CD4-positive, alpha-beta T cell treated with Interleukin-6 for 4 hours (primary cell): ENCODE measurements at regions not wholly inside any gene's neighbourhood (a gene's known extent, or its start where the extent isn't known, plus 50 kb on each side); places are given as distances from the start of the nearest gene placed in this dataset.
A peak's percentile ranks its signal among the peaks of the same experiment; 100 is the strongest.
"Not testable (repeated sequence)": the region's sequence is repeated elsewhere in the genome, so short reads cannot be mapped to it uniquely, and the experiment has no call there.

Experiments used
- DNase-seq: peaks from one replicate; pipeline ENCODE4 v3.0.0-alpha.2; 2020; ENCODE audit warnings: mixed read lengths

DNA sequence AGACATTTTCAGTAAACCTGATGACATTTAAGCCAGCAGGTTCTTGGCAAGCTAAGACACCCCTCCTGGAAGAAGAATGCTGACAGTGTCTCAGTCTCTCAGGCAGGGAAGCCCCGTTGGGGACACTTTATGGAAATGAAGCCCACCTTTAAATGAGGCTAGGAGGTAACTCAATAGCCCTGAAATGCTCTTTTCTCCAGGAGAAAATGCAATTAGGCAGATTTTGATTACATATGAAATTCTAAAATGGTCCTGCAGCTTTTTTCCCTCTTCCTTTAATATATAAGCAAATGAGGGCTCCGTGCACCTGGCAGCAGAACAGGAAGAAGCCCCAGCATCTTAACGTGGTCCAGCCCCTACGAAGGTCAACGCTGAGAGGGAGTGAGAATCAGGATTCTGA lies 65.8 kb upstream of the CHST15 start:
- DNase-seq = no peak

DNA sequence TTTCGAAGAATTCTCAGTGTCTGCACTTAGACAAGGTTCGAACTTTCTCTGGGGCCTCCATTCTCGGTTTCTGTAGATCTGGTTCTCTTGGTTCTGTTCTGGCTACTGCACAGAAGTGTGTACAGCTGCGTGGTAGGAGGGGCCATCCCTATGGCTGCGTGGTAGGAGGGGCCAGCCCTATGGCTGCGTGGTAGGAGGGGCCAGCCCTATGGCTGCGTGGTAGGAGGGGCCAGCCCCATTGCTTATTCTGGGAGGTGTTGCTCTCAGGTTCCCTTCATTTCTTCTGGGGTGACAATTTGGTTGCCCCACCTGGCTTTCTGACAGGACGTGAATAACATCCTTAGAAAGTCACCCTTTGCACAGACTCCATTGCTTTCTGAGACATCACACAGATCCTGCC lies 65.2 kb upstream of the CHST15 start:
- DNase-seq = no peak

DNA sequence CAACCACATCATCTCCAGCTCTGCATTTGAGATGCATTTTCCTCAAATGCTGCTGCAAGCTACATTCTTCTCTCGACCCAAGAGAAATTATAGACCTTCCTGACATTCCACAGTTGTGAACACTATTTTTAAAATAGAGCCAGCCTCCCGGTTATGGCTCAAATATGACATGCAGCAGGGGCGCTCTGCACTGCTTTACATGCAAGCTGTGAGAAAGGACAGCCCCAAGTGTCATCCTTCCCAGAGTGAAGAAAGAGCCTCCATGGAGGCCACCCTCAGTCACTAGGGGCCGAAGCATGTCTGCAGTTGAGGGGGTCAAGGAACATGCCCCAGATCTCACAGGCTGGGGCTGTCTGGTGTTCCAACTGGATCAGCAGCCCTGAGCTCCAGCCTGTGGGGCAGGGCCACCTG lies 63.9 kb upstream of the CHST15 start:
- no peak for DNase-seq

DNA sequence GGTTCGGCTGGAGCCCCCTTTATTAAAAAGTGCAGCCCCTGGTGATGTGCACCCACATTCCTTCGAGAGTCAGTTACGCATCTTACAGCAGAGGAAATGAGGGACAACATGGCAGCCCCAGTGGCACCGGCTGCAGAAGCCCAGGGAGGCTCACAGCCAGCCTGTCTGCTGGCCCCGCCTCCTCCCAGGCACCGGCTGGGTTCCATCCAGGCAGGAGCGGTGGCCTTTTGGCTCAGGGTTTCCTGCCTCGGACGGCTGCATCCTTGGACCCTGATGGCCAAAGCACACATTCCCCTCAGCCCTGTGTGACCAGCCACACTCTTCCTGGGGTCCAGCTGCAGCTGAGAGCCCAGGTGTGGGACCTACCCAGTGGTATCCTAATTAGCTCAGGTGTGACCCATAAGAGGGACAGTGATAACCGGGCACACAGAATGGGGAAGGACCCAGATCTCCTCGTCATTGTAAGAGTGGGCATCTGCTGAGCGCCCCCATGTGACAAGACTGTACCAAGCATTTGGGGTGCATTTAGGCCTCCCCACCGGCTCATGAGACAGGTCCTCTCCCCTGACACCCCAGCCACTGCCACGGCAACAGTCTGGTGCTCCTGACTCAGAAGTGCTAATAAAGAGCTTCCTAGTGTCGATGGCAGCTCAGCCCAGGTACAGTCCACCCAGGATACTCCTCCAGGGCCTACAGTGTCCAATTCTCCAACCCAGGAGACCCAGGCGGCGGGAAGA lies 63.3 kb upstream of the CHST15 start:
- DNase-seq = peak; percentile 11

DNA sequence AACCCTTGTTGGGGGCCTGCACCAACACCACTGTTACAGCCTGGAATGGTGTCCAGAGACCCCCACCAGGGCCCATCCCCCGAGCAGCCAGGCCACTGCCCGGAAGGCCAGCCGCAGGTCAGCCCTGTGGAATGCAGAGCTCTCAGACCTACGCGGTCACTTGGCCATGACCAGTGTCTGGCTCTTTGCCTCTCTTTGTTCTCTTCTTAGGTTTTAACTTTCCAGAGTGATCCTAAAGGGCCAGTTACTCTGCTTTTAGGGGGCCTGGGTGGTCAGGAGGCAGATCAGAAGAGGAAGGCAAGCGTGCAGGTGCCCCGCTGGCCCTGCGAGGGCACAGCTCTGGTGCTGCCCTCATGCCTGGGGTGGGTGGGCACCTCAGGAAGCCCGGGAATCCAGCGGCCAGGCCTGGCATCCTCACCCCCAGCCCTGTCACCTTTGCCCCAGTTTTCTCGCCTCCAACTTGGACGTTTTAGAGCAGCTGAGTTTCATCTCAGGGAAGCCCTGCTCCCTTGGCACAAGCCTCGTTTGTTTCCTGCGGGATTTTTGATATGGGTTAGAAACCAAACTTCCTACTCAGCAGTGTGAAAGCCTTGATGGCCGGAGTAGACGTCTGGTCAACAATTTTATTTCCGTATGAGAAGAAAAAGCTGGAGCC lies 62.5 kb upstream of the CHST15 start:
- DNase-seq = no peak

DNA sequence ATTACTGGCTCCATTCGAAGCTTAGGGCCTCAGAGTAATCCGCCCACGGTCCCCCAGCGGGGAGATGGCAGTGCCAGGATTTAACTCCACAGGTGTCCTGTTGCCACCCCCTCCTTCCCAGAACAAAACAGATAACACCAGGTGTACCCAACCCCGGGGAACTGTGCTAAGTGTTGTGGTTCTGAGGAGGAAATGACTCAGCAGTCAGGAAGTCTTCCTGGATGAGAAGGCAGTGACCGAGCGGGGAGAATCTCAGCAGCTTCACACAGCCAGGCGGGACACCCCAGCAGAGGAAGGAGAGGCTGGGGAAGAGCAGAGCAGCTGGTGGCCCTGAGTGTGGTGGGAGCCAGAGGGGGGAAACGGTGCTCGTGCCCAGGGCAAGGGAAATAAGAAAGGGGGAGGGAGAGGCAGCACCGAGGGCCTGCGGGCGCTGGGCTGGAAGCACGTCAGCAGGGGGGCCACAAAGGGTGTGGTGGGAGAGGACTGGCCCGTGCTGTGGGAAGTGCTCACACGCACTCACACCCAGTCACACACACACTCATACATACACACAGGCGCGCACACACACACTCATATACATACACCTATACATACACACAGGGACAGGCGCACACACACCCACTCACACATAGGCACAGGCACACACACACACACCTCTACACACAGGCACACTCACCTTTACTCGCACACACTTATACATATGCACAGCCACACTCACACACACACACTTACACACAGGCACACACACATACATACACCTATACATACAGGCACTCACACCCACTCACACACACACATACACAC lies 59.8 kb upstream of the CHST15 start:
- peak; percentile 73 for DNase-seq

DNA sequence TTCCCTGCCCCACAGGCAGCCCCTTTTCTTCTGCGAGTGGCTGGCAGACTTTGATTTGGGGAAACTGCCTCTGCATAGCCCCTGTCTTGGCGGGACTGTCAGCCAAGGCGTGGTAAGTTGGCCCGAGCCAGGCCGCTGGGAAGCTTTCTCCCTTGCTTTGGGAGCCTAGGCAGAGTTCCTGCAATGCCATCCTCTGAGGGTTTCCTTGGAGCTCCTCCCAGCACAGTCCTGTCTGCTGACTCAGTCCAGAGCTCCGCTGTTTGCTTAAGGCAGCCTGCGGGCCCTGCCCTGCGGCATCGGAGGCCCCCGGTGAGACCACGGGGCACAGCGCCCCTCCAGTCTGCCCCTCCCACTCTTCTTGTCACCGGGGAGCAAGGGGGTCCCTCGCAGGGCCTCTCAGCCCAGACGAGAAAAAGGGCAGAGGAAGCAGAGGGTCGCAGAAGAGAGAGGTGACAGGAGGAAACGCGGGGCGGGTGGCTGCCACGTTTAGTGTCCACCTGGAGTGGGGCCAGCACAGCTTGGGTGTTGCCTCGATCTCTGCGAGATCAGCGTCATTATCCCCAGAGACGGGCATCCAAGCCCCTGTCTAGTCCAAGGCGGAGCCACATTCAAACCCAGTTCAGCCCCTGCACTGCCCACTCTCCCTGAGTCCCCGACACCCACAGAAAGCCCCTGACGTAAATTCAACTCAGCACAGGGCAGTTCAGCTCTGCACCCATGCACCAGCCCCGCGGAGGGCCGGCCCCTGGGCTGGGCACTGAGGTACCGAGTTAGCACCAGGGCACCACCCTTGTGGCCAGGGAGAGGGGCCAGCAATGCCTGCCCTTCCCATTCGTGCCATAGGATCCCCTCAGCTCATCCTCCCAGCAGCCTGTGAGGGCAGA lies 59.0 kb upstream of the CHST15 start:
- no peak for DNase-seq

DNA sequence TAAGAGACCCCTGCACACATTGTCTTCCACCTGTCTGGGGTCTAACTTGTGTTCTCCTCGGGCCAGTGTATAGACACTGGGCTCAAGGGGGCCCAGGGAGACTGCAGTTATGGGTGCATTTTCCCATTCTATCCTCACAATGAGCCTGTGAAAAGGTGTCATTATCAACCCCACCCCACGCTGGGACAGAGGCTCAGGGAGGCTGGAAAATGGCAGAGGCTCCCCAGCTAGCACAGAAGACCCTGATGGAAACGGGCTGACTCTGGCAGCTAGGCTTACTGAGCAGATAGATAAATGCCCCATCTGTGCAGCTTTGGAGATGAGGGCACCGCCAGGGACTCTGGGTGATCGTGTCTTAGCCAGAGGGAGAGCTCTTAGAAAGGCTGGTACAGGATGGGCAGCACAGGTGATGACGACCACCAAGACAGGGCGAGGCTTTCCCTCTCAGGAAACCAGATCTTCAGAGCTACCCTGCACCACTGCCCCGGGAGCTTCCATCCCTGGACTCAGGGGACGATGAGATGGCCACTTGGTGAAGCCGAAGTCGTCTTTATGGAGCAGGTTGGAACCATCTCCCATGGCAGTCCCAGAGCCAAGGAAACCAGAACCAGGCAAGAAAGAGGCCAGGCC lies 58.2 kb upstream of the CHST15 start:
- no peak for DNase-seq

DNA sequence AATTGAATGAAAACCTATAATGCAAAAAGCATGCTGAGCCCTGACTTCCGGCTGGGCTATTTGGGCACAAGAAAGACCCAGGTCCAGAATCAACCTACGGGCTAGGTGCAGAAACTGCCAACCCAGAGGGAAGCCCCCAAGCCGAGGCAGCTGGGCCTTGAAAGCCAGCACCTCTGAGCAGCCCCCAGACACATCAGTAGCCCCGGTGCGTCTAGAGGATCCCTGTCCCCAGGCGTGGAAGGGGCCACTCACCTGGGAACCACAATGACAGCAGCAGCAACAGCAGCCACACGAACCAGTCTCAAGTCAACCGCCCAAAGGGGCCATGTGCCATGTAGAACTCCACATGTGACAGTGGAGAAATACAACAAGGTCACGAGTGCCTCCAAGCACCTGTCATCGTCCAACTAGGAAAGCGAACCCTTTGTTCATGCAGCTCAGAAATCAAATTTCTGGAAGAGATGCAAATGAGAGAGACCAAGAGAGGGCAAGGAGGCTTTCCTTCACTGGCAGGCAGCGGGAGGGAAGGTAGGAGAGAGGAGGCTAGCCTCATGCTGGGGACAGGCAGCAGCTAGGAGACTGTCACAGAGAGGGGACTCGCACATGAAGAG lies 57.5 kb upstream of the CHST15 start:
- no peak for DNase-seq

DNA sequence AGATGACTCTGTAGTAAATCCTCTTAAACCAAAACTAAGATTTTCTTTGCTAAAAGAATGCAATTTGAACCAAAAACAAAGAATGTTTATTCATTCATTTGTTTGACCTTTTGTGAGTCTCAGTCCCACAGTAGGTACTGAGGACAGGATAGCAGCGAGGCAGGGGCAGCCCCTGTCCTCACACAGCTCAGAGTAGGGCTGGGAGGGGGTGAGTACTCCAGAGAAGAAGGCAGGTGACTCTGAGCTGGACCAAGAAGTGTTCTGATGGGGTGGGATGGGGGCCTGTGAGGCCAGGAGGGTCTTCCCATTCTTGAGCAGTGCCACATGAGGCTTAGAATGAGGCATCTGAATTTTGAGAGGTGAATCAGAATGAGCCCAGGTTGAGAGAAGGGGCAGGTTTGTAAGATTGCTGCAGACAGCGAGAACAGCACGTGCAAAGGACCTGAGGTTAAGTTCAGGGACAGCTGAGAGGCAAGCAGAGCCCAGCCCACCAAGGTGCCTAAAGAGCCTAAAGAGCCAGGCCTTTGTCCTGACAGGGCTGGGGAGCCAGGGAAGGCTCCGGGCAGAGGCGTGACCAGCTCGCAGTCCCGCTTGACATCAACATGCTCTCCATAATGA lies 56.9 kb upstream of the CHST15 start:
- DNase-seq = no peak

DNA sequence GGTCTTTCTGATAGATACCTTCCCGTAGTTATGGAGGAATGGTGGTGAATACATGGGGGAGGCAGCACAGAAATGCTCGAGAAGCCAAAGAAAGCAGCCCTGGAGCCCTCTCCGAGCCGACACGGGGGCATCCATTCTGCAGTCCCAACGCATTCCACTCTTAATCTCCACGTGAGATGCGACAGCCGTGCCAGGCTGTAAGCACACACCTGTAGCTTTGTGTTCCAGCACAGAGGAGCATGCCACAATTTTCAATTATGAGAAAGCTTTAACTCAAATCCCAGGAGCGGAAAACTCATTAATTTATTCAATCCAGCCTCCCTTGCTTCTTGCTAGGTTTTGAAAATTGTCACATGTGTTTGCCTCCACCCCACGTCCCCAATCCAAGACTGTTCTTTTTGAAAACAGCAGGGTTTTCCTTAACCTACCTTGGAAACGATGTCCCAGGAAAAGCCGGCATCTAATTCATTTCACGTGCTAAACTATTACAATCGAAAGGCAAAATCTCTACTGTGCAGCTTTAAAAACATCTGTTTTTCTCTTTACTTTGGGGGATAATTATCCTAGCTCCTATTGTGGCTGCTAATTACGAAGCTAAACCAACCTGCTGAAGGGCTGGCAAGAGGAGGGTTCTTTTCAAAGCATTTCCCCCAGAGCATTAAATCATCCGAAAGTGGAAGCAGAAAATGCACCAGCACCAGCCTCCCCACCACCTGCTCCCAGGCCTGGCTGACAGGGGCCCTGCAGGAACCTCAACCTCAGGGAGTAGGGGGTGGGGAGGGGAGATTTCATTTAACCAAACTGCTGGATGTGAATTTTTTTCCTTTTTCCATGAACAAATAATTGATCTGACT lies 56.0 kb upstream of the CHST15 start:
- no peak for DNase-seq

DNA sequence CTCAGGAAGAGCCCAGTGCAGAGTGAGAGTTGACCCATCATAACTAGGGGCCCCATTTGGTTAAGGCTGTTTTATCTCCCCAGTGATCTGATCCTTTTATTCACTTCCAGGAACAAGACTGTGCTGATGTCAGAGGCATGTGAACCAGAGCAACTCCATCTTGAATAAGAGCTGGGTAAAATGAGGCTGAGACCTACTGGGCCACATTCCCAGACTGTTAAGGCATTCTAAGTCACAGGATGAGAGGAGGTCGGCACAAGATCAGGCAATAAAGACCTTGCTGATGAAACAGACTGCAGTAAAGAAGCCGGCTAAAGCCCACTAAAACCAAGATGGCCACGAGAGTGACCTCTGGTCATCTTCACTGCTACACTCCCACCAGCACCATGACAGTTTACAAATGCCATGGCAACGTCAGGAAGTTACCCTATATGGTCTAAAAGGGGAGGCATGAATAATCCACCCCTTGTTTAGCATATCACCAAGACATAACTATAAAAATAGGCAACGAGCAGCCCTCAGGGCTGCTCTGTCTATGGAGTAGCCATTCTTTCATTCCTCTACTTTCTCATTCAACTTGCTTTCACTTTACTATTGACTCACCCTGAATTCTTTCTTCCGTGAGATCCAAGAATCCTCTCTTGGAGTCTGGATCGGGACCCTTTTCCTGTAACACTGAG lies 55.3 kb upstream of the CHST15 start:
- not testable (repeated sequence) for DNase-seq

DNA sequence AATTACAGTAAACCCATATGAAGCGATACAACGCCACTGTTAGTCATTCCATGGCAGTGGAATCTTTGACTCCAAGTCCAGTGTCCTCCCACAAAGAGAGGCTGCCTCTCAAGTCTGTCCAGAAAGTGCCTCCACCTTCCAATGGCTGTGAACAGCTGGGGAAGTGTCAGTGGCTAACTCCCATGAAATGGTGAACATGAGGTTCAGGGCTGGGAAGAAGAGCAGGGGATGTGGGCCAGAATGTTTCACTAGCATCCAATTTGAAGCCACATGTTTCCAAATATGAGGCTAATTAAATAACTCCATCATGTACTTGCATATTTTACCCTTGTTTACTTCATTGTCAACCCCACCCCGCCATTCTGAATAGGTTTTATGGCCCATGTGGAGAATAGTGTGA lies 53.1 kb upstream of the CHST15 start:
- DNase-seq = no peak

DNA sequence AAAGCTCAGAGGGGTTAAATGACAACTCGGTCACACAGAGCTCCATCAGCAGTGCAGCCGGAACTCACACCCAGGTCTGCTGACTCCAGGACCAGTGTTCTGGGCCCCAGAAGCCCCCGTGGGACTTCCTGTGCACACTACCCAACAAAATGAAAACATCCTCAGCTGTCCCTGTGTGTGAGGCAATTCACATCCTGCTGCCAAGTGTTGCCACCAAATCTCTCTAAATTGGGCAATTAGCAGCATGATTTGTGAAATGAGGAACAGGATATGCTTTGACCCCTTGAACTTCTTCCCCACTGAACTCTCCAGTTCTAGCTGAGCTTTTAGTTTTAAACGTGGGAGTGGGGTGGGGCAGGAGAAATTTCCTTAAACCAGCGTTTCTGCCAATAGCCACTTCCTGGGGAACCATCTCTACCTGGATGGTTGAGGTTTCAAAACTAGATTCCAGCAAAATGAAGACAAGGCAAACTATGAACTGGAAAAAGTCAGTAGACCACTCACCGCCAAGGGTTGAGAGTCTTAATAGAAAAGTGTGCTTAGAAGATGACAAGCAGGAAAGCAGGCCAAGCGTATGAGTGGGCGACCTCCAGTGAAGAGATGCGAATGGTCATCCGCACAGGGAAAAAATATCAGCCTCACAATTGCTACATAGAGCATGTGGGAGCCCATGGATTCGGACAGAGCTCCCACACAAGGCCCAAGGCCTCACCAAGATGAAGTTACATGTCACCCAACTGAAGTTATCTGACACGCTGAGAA lies 51.9 kb upstream of the CHST15 start:
- no peak for DNase-seq

DNA sequence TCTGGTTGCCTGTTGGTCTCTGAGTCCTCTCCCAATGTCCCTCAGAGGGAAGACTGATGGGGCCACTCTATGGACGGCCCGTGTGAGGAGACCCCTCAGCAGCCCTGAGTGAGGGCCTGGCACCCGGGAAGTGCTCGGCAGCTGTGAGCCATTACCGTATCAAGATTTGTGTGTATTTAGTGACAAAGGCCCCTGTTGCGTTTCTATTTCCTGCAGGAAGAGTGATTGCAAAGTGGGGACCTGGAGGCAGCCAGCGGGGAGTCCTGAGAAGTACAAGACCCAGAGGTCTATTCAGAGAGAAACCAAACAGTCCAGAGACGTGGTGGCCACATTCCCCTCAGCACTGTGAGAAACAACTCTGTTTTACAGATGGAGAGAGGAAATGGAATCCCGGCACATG lies 51.1 kb upstream of the CHST15 start:
- no peak for DNase-seq

DNA sequence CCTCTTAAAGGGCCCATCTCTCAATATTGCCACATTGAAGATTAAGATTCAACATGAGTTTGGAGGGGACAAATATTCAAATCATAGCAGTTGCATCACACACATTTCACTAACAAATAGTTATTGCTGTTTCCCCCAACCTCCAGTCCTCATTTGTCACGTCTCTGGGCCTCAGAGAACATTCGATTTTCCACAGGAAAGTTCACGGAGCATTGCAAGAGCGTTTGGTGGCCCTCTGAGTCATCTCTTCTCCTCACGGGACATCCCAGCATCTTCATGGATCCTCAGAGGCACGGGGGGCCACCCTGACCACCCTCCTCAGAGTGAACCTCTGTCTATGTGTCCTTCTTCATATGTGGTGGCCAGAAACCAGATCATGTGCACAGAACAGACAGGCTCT lies 50.3 kb upstream of the CHST15 start:
- DNase-seq = no peak
